Stimulated activated CD4-positive, alpha-beta T cell treated with anti-CD3 and anti-CD28 coated beads, Interleukin-2, amount 100 ng/mL, for 24 hours (primary cell): ENCODE measurements at regions not wholly inside any gene's neighbourhood (a gene's known extent, or its start where the extent isn't known, plus 50 kb on each side); places are given as distances from the start of the nearest gene placed in this dataset.

ENCODE experiments used
- DNase-seq, 2 donors: peaks; one replicate each; pipeline ENCODE4 v3.0.0-alpha.2; 2020

- DNase-seq: no peak
Observed at GRCh38 chr21:35410656-35411055, 361.6 kb upstream of the RUNX1 start.

- DNase-seq: no peak
Observed at GRCh38 chr21:35410123-35410522, 361.0 kb upstream of the RUNX1 start.

GRCh38 chr21:35408401-35408800, 359.3 kb upstream of the RUNX1 start:
- no peak for DNase-seq

- DNase-seq: no peak
Observed at GRCh38 chr21:35406635-35407034, 357.5 kb upstream of the RUNX1 start.

GRCh38 chr21:35405981-35406380, 356.9 kb upstream of the RUNX1 start:
- DNase-seq: no peak

GRCh38 chr21:35404247-35404646, 355.1 kb upstream of the RUNX1 start:
- DNase-seq: no peak

GRCh38 chr21:35402061-35402460, 353.0 kb upstream of the RUNX1 start:
- DNase-seq: no peak

GRCh38 chr21:35401476-35401875, 352.4 kb upstream of the RUNX1 start:
- no peak for DNase-seq

GRCh38 chr21:35400233-35400939, 351.3 kb upstream of the RUNX1 start:
- DNase-seq: peak in 1 of 2 donors; percentile 24

- no peak for DNase-seq
Observed at GRCh38 chr21:35399706-35400105, 350.6 kb upstream of the RUNX1 start.

GRCh38 chr21:35399002-35399530, 350.0 kb upstream of the RUNX1 start:
- no peak for DNase-seq

GRCh38 chr21:35398346-35398982, 349.4 kb upstream of the RUNX1 start:
- no peak for DNase-seq

- DNase-seq: no peak
Observed at GRCh38 chr21:35397781-35398180, 348.7 kb upstream of the RUNX1 start.

GRCh38 chr21:35396655-35397054, 347.6 kb upstream of the RUNX1 start:
- no peak for DNase-seq

GRCh38 chr21:35395728-35396127, 346.6 kb upstream of the RUNX1 start:
- DNase-seq: no peak

- no peak for DNase-seq
Observed at GRCh38 chr21:35394634-35395369, 345.7 kb upstream of the RUNX1 start.

GRCh38 chr21:35394049-35394448, 344.9 kb upstream of the RUNX1 start:
- DNase-seq: no peak

GRCh38 chr21:35390013-35390776, 341.1 kb upstream of the RUNX1 start:
- DNase-seq: no peak

GRCh38 chr21:35386491-35387079, 337.5 kb upstream of the RUNX1 start:
- no peak for DNase-seq

- no peak for DNase-seq
Observed at GRCh38 chr21:35384375-35384774, 335.3 kb upstream of the RUNX1 start.

- DNase-seq: no peak
Observed at GRCh38 chr21:35382696-35383095, 333.6 kb upstream of the RUNX1 start.

- DNase-seq: no peak
Observed at GRCh38 chr21:35381743-35382310, 332.7 kb upstream of the RUNX1 start.
